ENCODE measurements at regions not wholly inside any gene's neighbourhood (a gene's known extent, or its start where the extent isn't known, plus 50 kb on each side); places are given as distances from the start of the nearest gene placed in this dataset.

DNA sequence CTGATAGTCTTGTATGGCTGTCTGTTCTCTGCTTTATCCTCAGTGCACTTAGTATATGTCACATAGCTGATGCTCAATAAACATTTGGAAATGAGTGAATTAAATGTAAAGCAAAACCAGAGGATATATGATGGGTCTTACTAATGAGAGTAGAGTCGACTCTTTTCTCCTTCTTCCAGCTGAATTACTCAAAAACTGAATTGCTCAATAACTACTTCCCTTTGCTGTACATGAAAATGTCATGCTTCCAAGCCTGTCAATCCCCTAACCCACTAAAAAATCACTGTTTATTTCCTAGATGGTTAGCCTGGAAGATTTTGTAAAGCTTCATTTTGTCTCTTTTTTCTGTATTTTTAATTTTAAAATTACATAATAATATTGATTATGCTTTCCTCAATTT lies 88.0 kb downstream of the OR13A1 start:
- Histone ChIP-seq H3K4me1 (replicated peaks in 1 of 2; ENCODE audit: control insufficient read depth in 2 of 2, insufficient read depth in 2 of 2, low read length in 2 of 2) (peaks cover 0 to 9% of the 10 kb centered on the region in 2 experiments; a peak in 2 of 5 replicates), H3K9ac (ENCODE audit: insufficient read depth in 1 of 2, low read depth in 2 of 2, low read length in 2 of 2) (no peak overlapping the region), H3K4me3 (no peak overlapping the region), H3K9me1 (ENCODE audit: control insufficient read depth, insufficient read depth, low read length) (no peaks in the 10 kb centered on the region), H3K4me2 (ENCODE audit: insufficient read depth, low read length) (no peak overlapping the region), H3K79me2 (ENCODE audit: control insufficient read depth, insufficient read depth, low read length) (no peaks in the 10 kb centered on the region), H4K20me1 (replicated peaks; ENCODE audit: control insufficient read depth, insufficient read depth, low read length) (no peaks in the 10 kb centered on the region), H3K36me3 (ENCODE audit: control insufficient read depth, insufficient read depth, low read length) (no peaks in the 10 kb centered on the region), H3K9me3 (replicated peaks; ENCODE audit: control insufficient read depth, insufficient read depth, low read depth, low read length) (0 out of 2 replicates have a peak, but pooled peaks cover 5% of the 10 kb centered on the region), H3K27me3 (ENCODE audit: control insufficient read depth in 2 of 2, insufficient read depth in 2 of 2, low read length in 2 of 2) (peaks cover 18 to 20% of the 10 kb centered on the region in 2 experiments; a peak in 4 of 5 replicates), H2AFZ (ENCODE audit: low read depth, low read length) (no peak overlapping the region), H3K27ac (ENCODE audit: extremely low read depth, low read depth, low read length) (no peak overlapping the region)
- FAIRE-seq (no peak), ATAC-seq (no peak), DNase-seq (ENCODE audit: extremely low read depth in 1 of 4, low spot score in 3 of 4) (no peak)
- POLR2A ChIA-PET: interaction anchor here (1.0 kb wide), 1 partner anchor 11 kb away, joined by 3 read pairs; no protein-coding TSS in a partner anchor
- no TSS peak for BruUV-seq (replicated peaks)
- TF ChIP-seq BRD4 (IDR thresholded peaks at IDR 0.05): no peak
- 0 out of 2 replicates have a peak, but pooled peaks have one; percentile 7 for TF ChIP-seq CEBPB (tag; IDR thresholded peaks at IDR 0.05)
- TF ChIP-seq ZNF224 (CRISPR knock-in tag; IDR thresholded peaks at IDR 0.05): no peak
- CTCF ChIA-PET (ENCODE audit: low intra/inter-chr PET ratio): no interaction called here
- 0% methylated on average over 1 of the region's 1 CpG for WGBS (ENCODE audit: insufficient coverage, low coverage, missing lambda C conversion rate)
- in situ Hi-C loops (cut with MboI) (loop anchor here (25.0 kb wide), 1 partner anchor 1010 kb away; no protein-coding TSS in a partner anchor), intact Hi-C loops (cut with micrococcal nuclease) (no loop called here)

DNA sequence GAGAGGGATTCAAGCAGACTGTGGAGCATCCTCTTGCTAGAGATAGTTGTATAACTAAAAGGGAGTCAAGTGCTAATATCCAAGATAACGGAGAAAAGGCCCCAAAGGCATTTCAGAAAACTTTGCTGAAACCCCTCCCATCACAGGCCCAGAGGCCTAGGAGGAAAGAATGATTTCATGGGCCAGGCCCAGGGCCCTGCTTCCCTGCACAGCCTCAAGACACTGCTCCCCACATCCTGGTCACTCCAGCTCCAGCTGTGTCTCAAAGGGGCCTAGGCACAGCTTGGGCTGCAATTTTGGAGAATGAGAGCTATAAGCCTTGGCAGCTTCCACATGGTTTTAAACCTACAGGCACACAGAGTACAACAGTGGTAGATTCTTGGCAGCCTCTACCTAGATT lies 85.6 kb downstream of the OR13A1 start:
- H4K20me1 ChIP-seq (replicated peaks; ENCODE audit: control insufficient read depth, insufficient read depth, low read length): no peaks in the 10 kb centered on the region
- H3K4me2 ChIP-seq (ENCODE audit: insufficient read depth, low read length): no peak overlapping the region
- intact Hi-C loops (cut with micrococcal nuclease): no loop called here
- H3K9ac ChIP-seq (ENCODE audit: insufficient read depth in 1 of 2, low read depth in 2 of 2, low read length in 2 of 2): no peak overlapping the region
- WGBS (ENCODE audit: insufficient coverage, low coverage, missing lambda C conversion rate): 12% methylated on average over 1 of the region's 1 CpG
- no peak for DNase-seq (ENCODE audit: extremely low read depth in 1 of 4, low spot score in 3 of 4)
- H3K4me1 ChIP-seq (replicated peaks in 1 of 2; ENCODE audit: control insufficient read depth in 2 of 2, insufficient read depth in 2 of 2, low read length in 2 of 2): no peaks in the 10 kb centered on the region
- H2AFZ ChIP-seq (ENCODE audit: low read depth, low read length): no peak overlapping the region
- H3K4me3 ChIP-seq: no peak overlapping the region
- H3K9me3 ChIP-seq (replicated peaks; ENCODE audit: control insufficient read depth, insufficient read depth, low read depth, low read length): 0 out of 2 replicates have a peak, but pooled peaks cover 5% of the 10 kb centered on the region
- no peaks in the 10 kb centered on the region for H3K79me2 ChIP-seq (ENCODE audit: control insufficient read depth, insufficient read depth, low read length)
- no peak overlapping the region for H3K27ac ChIP-seq (ENCODE audit: extremely low read depth, low read depth, low read length)
- peaks cover 2 to 6% of the 10 kb centered on the region in 2 experiments; a peak in 3 of 5 replicates for H3K27me3 ChIP-seq (ENCODE audit: control insufficient read depth in 2 of 2, insufficient read depth in 2 of 2, low read length in 2 of 2)
- CTCF ChIA-PET (ENCODE audit: low intra/inter-chr PET ratio): no interaction called here
- no peaks in the 10 kb centered on the region for H3K36me3 ChIP-seq (ENCODE audit: control insufficient read depth, insufficient read depth, low read length)
- no peak for ATAC-seq
- FAIRE-seq: no peak
- no peaks in the 10 kb centered on the region for H3K9me1 ChIP-seq (ENCODE audit: control insufficient read depth, insufficient read depth, low read length)
- POLR2A ChIA-PET: no interaction called here
- in situ Hi-C loops (cut with MboI): loop anchor here (25.0 kb wide), 1 partner anchor 1007 kb away; no protein-coding TSS in a partner anchor
- BruUV-seq (replicated peaks): no TSS peak
- TF ChIP-seq CBX5 (IDR thresholded peaks at IDR 0.05; ENCODE audit: borderline replicate concordance, low read depth): peak; percentile 66; the same call in 1 of the 2 replicates
- no peak for TF ChIP-seq ZNF217 (CRISPR knock-in tag; IDR thresholded peaks at IDR 0.05)
- TF ChIP-seq MXI1 (IDR thresholded peaks at IDR 0.05; ENCODE audit: low read depth, low read length): no peak
- TF ChIP-seq TRIM28 (IDR thresholded peaks at IDR 0.05): peak; percentile 76
- no peak for TF ChIP-seq L3MBTL2 (IDR thresholded peaks at IDR 0.05)
- TF ChIP-seq, protein P1, sequence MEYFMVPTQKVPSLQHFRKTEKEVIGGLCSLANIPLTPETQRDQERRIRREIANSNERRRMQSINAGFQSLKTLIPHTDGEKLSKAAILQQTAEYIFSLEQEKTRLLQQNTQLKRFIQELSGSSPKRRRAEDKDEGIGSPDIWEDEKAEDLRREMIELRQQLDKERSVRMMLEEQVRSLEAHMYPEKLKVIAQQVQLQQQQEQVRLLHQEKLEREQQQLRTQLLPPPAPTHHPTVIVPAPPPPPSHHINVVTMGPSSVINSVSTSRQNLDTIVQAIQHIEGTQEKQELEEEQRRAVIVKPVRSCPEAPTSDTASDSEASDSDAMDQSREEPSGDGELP (CRISPR knock-in tag; IDR thresholded peaks at IDR 0.05; ENCODE audit: borderline replicate concordance): no peak
- no peak for TF ChIP-seq PHB2 (IDR thresholded peaks at IDR 0.05; ENCODE audit: low read depth)
- no peak for TF ChIP-seq CEBPG (CRISPR knock-in tag; IDR thresholded peaks at IDR 0.05)
- no peak for TF ChIP-seq CEBPG (tag; conservative IDR thresholded peaks at IDR 0.05 in 1 of 2, IDR thresholded peaks at IDR 0.05 in 1 of 2)
- no peak for TF ChIP-seq NR0B1 (IDR thresholded peaks at IDR 0.05; ENCODE audit: partially characterized antibody)
- no peak for TF ChIP-seq TEAD4 (IDR thresholded peaks at IDR 0.05; ENCODE audit: low read length)
- TF ChIP-seq TEAD4 (CRISPR knock-in tag; IDR thresholded peaks at IDR 0.05; ENCODE audit: borderline replicate concordance): no peak
- no peak for TF ChIP-seq KLF6 (CRISPR knock-in tag; IDR thresholded peaks at IDR 0.05; ENCODE audit: borderline replicate concordance)
- no peak for TF ChIP-seq ZNF764 (CRISPR knock-in tag; IDR thresholded peaks at IDR 0.05; ENCODE audit: low read depth)

Measured in K562 (cell line).